GM23248 (cell line): ENCODE measurements at regions not wholly inside any gene's neighbourhood (a gene's known extent, or its start where the extent isn't known, plus 50 kb on each side); places are given as distances from the start of the nearest gene placed in this dataset.

Experiments used
- DNase-seq: peaks from one replicate; pipeline ENCODE4 v3.0.0-alpha.2; 2015
- H2AFZ ChIP-seq: fragments of 200-600 bp; sonication (generic); 2 replicates; pipeline ENCODE4 v1.6.1; 2016; ENCODE audit warnings: antibody characterized with exemption
- H3F3A ChIP-seq: fragments of 200-600 bp; sonication (generic); 2 replicates; pipeline ENCODE4 v1.6.1; 2016; ENCODE audit warnings: mild to moderate bottlenecking, antibody characterized with exemption, mixed run types; ENCODE audit not compliant: insufficient read depth
- H3K27ac ChIP-seq: fragments of 200-600 bp; sonication (generic); 2 replicates; pipeline ENCODE4 v1.5.1; 2016; ENCODE audit warnings: mild to moderate bottlenecking
- H3K27me3 ChIP-seq: fragments of 200-600 bp; sonication (generic); replicated peaks from 2 replicates; pipeline ENCODE4 v1.6.1; 2016; ENCODE audit warnings: mild to moderate bottlenecking; ENCODE audit not compliant: insufficient read depth
- H3K36me3 ChIP-seq: fragments of 200-600 bp; sonication (generic); 2 replicates; pipeline ENCODE4 v1.6.1; 2016; ENCODE audit warnings: low read depth, mild to moderate bottlenecking
- H3K4me1 ChIP-seq: fragments of 200-600 bp; sonication (generic); 2 replicates; pipeline ENCODE4 v1.6.1; 2016; ENCODE audit warnings: mild to moderate bottlenecking; ENCODE audit not compliant: insufficient read depth
- H3K4me2 ChIP-seq: fragments of 200-600 bp; sonication (generic); one replicate; pipeline ENCODE4 v1.6.1; 2016; ENCODE audit warnings: mild to moderate bottlenecking; ENCODE audit not compliant: unreplicated experiment
- H3K4me3 ChIP-seq: fragments of 200-600 bp; sonication (generic); 2 replicates; pipeline ENCODE4 v1.5.1; 2016; ENCODE audit warnings: mild to moderate bottlenecking
- H3K79me2 ChIP-seq: fragments of 200-600 bp; sonication (generic); 2 replicates; pipeline ENCODE4 v1.6.1; 2016; ENCODE audit warnings: mild to moderate bottlenecking; ENCODE audit not compliant: insufficient read depth
- H3K9ac ChIP-seq: fragments of 200-600 bp; sonication (generic); 2 replicates; pipeline ENCODE4 v1.6.1; 2016; ENCODE audit warnings: mild to moderate bottlenecking
- H3K9me2 ChIP-seq: fragments of 200-600 bp; sonication (generic); 2 replicates; pipeline ENCODE4 v1.6.1; 2016; ENCODE audit warnings: mixed run types, mild to moderate bottlenecking, moderate library complexity; ENCODE audit not compliant: insufficient read depth
- H3K9me3 ChIP-seq: fragments of 200-600 bp; sonication (generic); one replicate; pipeline ENCODE4 v1.6.1; 2017; ENCODE audit warnings: low read depth
- H4K20me1 ChIP-seq: fragments of 200-600 bp; sonication (generic); 2 replicates; pipeline ENCODE4 v1.6.0; 2016; ENCODE audit not compliant: insufficient read depth
- EZH2 ChIP-seq: fragments of 200-600 bp; sonication (generic); IDR thresholded peaks from 2 replicates; pipeline ENCODE4 v1.6.1; 2018; ENCODE audit warnings: antibody characterized with exemption, mild to moderate bottlenecking; ENCODE audit not compliant: insufficient read depth, poor library complexity, severe bottlenecking
- EZH2phosphoT487 ChIP-seq: fragments of 200-600 bp; sonication (generic); IDR thresholded peaks from 2 replicates; pipeline ENCODE4 v1.6.1; 2018; ENCODE audit warnings: antibody characterized with exemption, moderate library complexity, mild to moderate bottlenecking, low read depth; ENCODE audit not compliant: insufficient read depth
- WGBS, 2 experiments: methylation state at CpG; one replicate each; pipeline ENCODE4 v1.1.6; 2015 to 2017; ENCODE audit warnings: low lambda C conversion rate in 2 of 2, low coverage in 1 of 2; ENCODE audit errors: missing lambda C conversion rate in 2 of 2; 5-methylcytosine and 5-hydroxymethylcytosine counted together
- in situ Hi-C: fragments of 300-500 bp; cut with MboI; formaldehyde crosslinking; loops from 2 replicates; pipeline ENCODE4 v1.15.0; 2020

- Histone ChIP-seq H3K27ac (no peak overlapping the region), H3K4me2 (no peak overlapping the region), H3F3A (no peaks in the 10 kb centered on the region), H3K4me1 (no peaks in the 10 kb centered on the region), H3K79me2 (no peaks in the 10 kb centered on the region), H3K27me3 (no peaks in the 10 kb centered on the region), H4K20me1 (no peaks in the 10 kb centered on the region), H3K36me3 (no peaks in the 10 kb centered on the region), H2AFZ (no peak overlapping the region), H3K4me3 (no peak overlapping the region), H3K9me2 (no peaks in the 10 kb centered on the region), H3K9ac (no peak overlapping the region), H3K9me3 (no peaks in the 10 kb centered on the region)
- 26 to 31% methylated on average over 2 of the region's 2 CpGs for WGBS, 2 experiments
- TF ChIP-seq EZH2 (no peak), EZH2phosphoT487 (no peak)
- in situ Hi-C loops, result no loop called here
- no peak for DNase-seq
These were observed 1134.4 kb downstream of the PDHA2 start for GRCh38 chr4:96974295-96974694.

GRCh38 chr4:96983830-96984229, 1143.9 kb downstream of the PDHA2 start:
- Histone ChIP-seq H3K9ac (no peak overlapping the region), H3K4me3 (no peak overlapping the region), H3K27me3 (no peaks in the 10 kb centered on the region), H3K79me2 (no peaks in the 10 kb centered on the region), H3K9me2 (no peaks in the 10 kb centered on the region), H4K20me1 (no peaks in the 10 kb centered on the region), H3F3A (no peaks in the 10 kb centered on the region), H3K4me2 (no peak overlapping the region), H3K27ac (no peak overlapping the region), H2AFZ (no peak overlapping the region), H3K4me1 (no peaks in the 10 kb centered on the region), H3K36me3 (no peaks in the 10 kb centered on the region), H3K9me3 (no peaks in the 10 kb centered on the region)
- DNase-seq, result no peak
- 0% methylated on average over 1 of the region's 1 CpG for WGBS, 2 experiments
- TF ChIP-seq EZH2phosphoT487 (no peak), EZH2 (no peak)
- in situ Hi-C loops, result no loop called here

- no peak for DNase-seq
- H3K9me2 ChIP-seq, result no peaks in the 10 kb centered on the region
- no peaks in the 10 kb centered on the region for H3F3A ChIP-seq
- H3K9me3 ChIP-seq, result no peaks in the 10 kb centered on the region
- no peak overlapping the region for H3K9ac ChIP-seq
- TF ChIP-seq EZH2phosphoT487, result no peak
- no peak for TF ChIP-seq EZH2
- H2AFZ ChIP-seq, result no peak overlapping the region
- no peaks in the 10 kb centered on the region for H3K79me2 ChIP-seq
- no peak overlapping the region for H3K27ac ChIP-seq
- H3K4me2 ChIP-seq, result no peak overlapping the region
- H4K20me1 ChIP-seq, result no peaks in the 10 kb centered on the region
- no peaks in the 10 kb centered on the region for H3K36me3 ChIP-seq
- no peaks in the 10 kb centered on the region for H3K4me1 ChIP-seq
- no peak overlapping the region for H3K4me3 ChIP-seq
- no peaks in the 10 kb centered on the region for H3K27me3 ChIP-seq
- 0 to 3% methylated on average over 1 of the region's 1 CpG for WGBS, 2 experiments
- in situ Hi-C loops, result no loop called here
These were observed 1146.9 kb downstream of the PDHA2 start for GRCh38 chr4:96986816-96987215.

DNA sequence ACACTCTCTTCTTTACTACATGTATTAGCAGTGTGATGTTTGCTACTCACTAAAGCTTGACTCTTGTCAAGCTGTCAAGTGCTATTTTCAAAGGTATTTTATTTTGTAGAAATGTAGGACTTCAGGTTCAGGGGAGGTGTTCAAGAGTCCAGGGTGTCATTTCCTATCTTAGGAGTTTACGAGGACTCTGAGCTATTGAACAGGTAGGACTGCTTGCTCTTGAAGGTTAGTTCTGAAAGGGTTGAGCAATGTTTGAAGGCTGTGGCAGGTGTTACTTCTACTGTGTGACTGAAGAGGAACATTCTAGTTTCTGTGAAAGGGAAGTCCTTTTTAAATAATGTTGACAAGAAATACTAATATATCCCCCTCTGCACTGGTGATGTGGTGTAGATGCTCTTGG, 1151.2 kb downstream of the PDHA2 start:
- Histone ChIP-seq H2AFZ (no peak overlapping the region), H3K27me3 (no peaks in the 10 kb centered on the region), H3F3A (no peaks in the 10 kb centered on the region), H3K4me2 (no peak overlapping the region), H3K4me3 (no peak overlapping the region), H3K9me3 (no peaks in the 10 kb centered on the region), H3K4me1 (no peaks in the 10 kb centered on the region), H3K9ac (no peak overlapping the region), H3K27ac (no peak overlapping the region), H3K79me2 (no peaks in the 10 kb centered on the region), H3K36me3 (no peaks in the 10 kb centered on the region), H4K20me1 (no peaks in the 10 kb centered on the region), H3K9me2 (no peaks in the 10 kb centered on the region)
- in situ Hi-C loops, result no loop called here
- DNase-seq, result no peak
- TF ChIP-seq EZH2 (no peak), EZH2phosphoT487 (no peak)
- 42 to 51% methylated on average over 1 of the region's 1 CpG for WGBS, 2 experiments

DNA sequence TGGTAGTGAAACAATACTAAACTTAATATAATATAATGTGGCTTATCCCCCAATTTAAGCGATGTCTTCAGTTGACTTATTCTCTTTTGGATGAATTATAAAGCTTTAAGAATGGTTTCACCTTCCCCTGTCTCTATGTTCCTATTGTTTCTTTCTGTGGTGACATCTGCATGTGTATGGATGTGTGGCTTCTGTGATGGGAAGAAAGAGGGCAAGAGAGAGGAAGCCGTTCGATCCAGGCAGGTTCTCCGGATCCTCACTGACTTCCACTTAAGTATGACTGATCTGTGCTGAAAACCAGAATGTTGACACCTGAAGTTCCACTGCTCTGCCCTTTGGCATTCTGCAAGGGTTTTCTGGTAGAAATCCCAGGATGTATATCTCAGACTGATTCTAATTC, 1150.8 kb downstream of the STPG2 start:
- Histone ChIP-seq H3K36me3 (no peaks in the 10 kb centered on the region), H3K4me2 (no peak overlapping the region), H3K4me1 (no peaks in the 10 kb centered on the region), H2AFZ (no peak overlapping the region), H3K27me3 (no peaks in the 10 kb centered on the region), H3K27ac (no peak overlapping the region), H3K4me3 (no peak overlapping the region), H4K20me1 (no peaks in the 10 kb centered on the region), H3K9ac (no peak overlapping the region), H3K9me2 (no peaks in the 10 kb centered on the region), H3K9me3 (no peaks in the 10 kb centered on the region), H3F3A (no peaks in the 10 kb centered on the region), H3K79me2 (no peaks in the 10 kb centered on the region)
- TF ChIP-seq EZH2, result no peak
- TF ChIP-seq EZH2phosphoT487, result no peak
- 32 to 43% methylated on average over 4 of the region's 4 CpGs for WGBS, 2 experiments
- in situ Hi-C loops, result no loop called here
- no peak for DNase-seq
